GM21825 (cell line): ENCODE measurements at regions not wholly inside any gene's neighbourhood (a gene's known extent, or its start where the extent isn't known, plus 50 kb on each side); places are given as distances from the start of the nearest gene placed in this dataset.
"Not testable (repeated sequence)": the region's sequence is repeated elsewhere in the genome, so short reads cannot be mapped to it uniquely, and the experiment has no call there.

Source experiments
- ATAC-seq: cut with Tn5 transposase; IDR thresholded peaks from one replicate; pipeline ENCODE4 v1.9.1; 2021; ENCODE audit warnings: mild to moderate bottlenecking, moderate library complexity; ENCODE audit not compliant: unreplicated experiment

GRCh38 chr12:60231976-60232907 is 636.4 kb downstream of the SLC16A7 start:
- no peak for ATAC-seq

GRCh38 chr12:60234611-60235195 is 638.9 kb downstream of the SLC16A7 start:
- not testable (repeated sequence) for ATAC-seq

GRCh38 chr12:60235261-60235660 is 639.4 kb downstream of the SLC16A7 start:
- ATAC-seq = no peak

- not testable (repeated sequence) for ATAC-seq
These were observed 640.6 kb downstream of the SLC16A7 start for GRCh38 chr12:60236416-60236815.

- ATAC-seq = no peak
These were observed 645.1 kb downstream of the SLC16A7 start for GRCh38 chr12:60240891-60241290.

- ATAC-seq = no peak
These were observed 655.3 kb downstream of the SLC16A7 start for GRCh38 chr12:60251091-60251490.

- ATAC-seq = no peak
These were observed 656.7 kb downstream of the SLC16A7 start for GRCh38 chr12:60252359-60253096.

- no peak for ATAC-seq
These were observed 659.2 kb downstream of the SLC16A7 start for GRCh38 chr12:60255044-60255443.

GRCh38 chr12:60257063-60257462 is 661.2 kb downstream of the SLC16A7 start:
- ATAC-seq = no peak

- no peak for ATAC-seq
These were observed 663.4 kb downstream of the SLC16A7 start for GRCh38 chr12:60259225-60259624.

GRCh38 chr12:60262378-60262777 is 666.5 kb downstream of the SLC16A7 start:
- no peak for ATAC-seq

- no peak for ATAC-seq
These were observed 667.3 kb downstream of the SLC16A7 start for GRCh38 chr12:60263161-60263560.

- ATAC-seq = no peak
These were observed 668.1 kb downstream of the SLC16A7 start for GRCh38 chr12:60263836-60264493.

- no peak for ATAC-seq
These were observed 669.9 kb downstream of the SLC16A7 start for GRCh38 chr12:60265741-60266140.

GRCh38 chr12:60266381-60266852 is 670.6 kb downstream of the SLC16A7 start:
- no peak for ATAC-seq

GRCh38 chr12:60269611-60270269 is 673.9 kb downstream of the SLC16A7 start:
- ATAC-seq = no peak

GRCh38 chr12:60271816-60272215 is 676.0 kb downstream of the SLC16A7 start:
- no peak for ATAC-seq

GRCh38 chr12:60278209-60278608 is 682.4 kb downstream of the SLC16A7 start:
- ATAC-seq = no peak

GRCh38 chr12:60279221-60279620 is 683.4 kb downstream of the SLC16A7 start:
- no peak for ATAC-seq

GRCh38 chr12:60281522-60281921 is 685.7 kb downstream of the SLC16A7 start:
- ATAC-seq = no peak
